NB4 (cell line): ENCODE measurements at regions not wholly inside any gene's neighbourhood (a gene's known extent, or its start where the extent isn't known, plus 50 kb on each side); places are given as distances from the start of the nearest gene placed in this dataset.

Source experiments
- DNase-seq: peaks from one replicate; pipeline ENCODE4 v3.0.0; 2010; ENCODE audit warnings: low read depth
- H3K4me3 ChIP-seq: one replicate; pipeline ENCODE4 v1.5.1; 2011; ENCODE audit warnings: mild to moderate bottlenecking, low read depth, low read length, moderate library complexity
- MYC ChIP-seq: IDR thresholded peaks from 2 replicates; pipeline ENCODE4 v1.6.1; 2011; ENCODE audit warnings: low read depth, low read length
- POLR2A ChIP-seq: IDR thresholded peaks from 2 replicates; pipeline ENCODE4 v1.6.1; 2011; ENCODE audit warnings: mild to moderate bottlenecking; ENCODE audit not compliant: insufficient read length; ENCODE audit errors: extremely low read depth
- TF ChIP-seq, protein P1 (sequence below): IDR thresholded peaks from one replicate; pipeline ENCODE4 v1.5.1; 2012; ENCODE audit warnings: low read depth, low read length
- TF ChIP-seq, protein P2 (sequence below): IDR thresholded peaks from 2 replicates; pipeline ENCODE4 v1.6.1; 2011; ENCODE audit warnings: low read depth, low read length

- DNase-seq = no peak
Measured at GRCh38 chrX:42530027-42530426, 247.9 kb downstream of the PPP1R2C start.

DNA sequence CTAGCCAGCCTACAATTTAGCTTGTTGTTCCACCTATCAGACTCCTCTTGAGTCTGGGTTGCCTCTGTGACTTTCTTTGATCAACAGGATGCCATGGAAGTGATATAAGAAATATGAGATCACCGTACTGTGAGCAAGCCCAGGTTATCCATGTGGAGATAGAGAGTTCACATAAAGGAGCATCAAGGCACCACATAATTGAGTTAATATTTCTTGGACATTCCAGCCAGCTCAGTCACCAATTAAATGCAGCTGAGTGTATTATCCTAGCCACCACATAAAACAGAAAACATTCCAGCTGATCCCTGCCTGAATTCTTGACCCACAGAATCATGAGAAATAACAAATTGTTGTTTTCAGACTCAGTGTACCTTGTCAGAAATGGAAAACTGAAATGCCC lies 253.6 kb downstream of the PPP1R2C start:
- DNase-seq = no peak
- H3K4me3 ChIP-seq = no peak overlapping the region
- TF ChIP-seq POLR2A (no peak), MYC (no peak)
- TF ChIP-seq, protein P1, sequence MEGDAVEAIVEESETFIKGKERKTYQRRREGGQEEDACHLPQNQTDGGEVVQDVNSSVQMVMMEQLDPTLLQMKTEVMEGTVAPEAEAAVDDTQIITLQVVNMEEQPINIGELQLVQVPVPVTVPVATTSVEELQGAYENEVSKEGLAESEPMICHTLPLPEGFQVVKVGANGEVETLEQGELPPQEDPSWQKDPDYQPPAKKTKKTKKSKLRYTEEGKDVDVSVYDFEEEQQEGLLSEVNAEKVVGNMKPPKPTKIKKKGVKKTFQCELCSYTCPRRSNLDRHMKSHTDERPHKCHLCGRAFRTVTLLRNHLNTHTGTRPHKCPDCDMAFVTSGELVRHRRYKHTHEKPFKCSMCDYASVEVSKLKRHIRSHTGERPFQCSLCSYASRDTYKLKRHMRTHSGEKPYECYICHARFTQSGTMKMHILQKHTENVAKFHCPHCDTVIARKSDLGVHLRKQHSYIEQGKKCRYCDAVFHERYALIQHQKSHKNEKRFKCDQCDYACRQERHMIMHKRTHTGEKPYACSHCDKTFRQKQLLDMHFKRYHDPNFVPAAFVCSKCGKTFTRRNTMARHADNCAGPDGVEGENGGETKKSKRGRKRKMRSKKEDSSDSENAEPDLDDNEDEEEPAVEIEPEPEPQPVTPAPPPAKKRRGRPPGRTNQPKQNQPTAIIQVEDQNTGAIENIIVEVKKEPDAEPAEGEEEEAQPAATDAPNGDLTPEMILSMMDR = no peak
- TF ChIP-seq, protein P2, sequence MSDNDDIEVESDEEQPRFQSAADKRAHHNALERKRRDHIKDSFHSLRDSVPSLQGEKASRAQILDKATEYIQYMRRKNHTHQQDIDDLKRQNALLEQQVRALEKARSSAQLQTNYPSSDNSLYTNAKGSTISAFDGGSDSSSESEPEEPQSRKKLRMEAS = no peak

More at GRCh38 chrX:42530027-42530426, 247.9 kb downstream of the PPP1R2C start:
- no peak overlapping the region for H3K4me3 ChIP-seq
- TF ChIP-seq, protein P1 = no peak
- TF ChIP-seq, protein P2 = no peak

DNA sequence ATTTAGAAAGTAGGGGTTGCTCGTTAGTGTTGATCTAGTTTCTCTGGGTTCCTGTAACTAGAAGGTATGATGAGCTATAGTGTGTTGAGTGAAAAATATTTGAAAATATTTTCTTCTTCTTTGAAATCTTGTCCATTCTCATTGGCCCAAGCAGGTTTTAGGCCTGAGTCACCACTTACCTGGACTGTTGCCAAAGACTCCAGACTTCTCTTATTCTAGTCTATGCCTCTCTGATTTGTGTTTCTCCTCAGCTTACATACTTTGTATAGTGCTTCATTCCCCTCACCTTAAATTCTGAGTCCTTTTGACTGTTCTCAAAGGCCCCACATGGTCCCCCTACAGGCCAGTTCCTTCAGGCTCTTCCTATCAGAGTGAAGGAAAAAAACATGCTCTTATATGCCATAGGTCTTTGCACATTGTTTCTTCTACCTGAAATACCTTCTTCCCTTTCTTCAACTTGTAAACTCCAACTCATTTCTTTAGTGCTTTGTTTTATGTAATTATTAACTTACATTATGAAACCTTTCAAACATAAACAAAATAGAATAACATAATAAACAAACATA lies 258.2 kb downstream of the PPP1R2C start:
- no peak for TF ChIP-seq MYC
- TF ChIP-seq, protein P1 = peak; percentile 6
- no peak for DNase-seq
- no peak overlapping the region for H3K4me3 ChIP-seq

DNA sequence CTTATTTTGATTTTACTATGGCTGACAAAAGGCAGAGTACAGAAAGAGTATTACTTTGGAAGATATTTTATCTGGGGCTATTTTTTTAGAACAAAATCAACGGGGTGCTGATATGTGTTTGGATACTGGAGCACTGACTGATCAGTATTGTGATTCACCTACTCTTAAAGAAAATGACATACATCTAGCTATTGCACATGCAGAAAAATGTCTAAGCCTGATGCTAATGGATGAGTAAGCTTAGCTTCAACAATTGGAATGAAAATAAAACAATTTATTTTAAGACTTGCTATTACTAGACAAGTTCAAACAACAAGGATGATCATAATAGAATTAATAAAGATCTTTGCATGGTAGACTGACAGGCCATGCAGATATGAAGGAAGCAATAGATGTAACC lies 262.0 kb downstream of the PPP1R2C start:
- TF ChIP-seq MYC (no peak), POLR2A (no peak)
- TF ChIP-seq, protein P2 = no peak
- TF ChIP-seq, protein P1 = no peak
- no peak for DNase-seq
- no peak overlapping the region for H3K4me3 ChIP-seq

DNA sequence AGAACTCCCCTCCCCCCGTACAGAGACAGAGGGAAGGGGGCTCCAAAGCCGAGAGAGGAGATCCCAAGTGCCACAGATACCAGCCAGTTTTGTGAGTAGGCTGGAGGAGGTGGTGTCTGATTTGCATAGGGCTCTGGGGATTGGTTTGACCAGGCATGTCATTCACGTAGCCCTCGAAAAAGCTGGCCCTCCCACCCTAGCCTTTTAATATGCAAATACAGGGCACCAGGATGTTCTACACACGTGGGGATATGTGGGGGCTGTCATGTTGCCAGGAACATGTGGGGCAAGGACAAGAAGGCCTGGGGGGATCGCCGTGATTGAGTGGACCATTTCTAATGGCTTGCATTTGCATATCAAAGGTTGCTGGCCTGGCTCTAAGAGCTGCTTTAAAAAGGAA lies 272.9 kb downstream of the PPP1R2C start:
- no peak for DNase-seq
- TF ChIP-seq, protein P2 = no peak
- TF ChIP-seq POLR2A (no peak), MYC (no peak)
- TF ChIP-seq, protein P1 = no peak
- H3K4me3 ChIP-seq = no peak overlapping the region

- TF ChIP-seq POLR2A (no peak), MYC (no peak)
- TF ChIP-seq, protein P1 = no peak
- TF ChIP-seq, protein P2 = no peak
- no peak for DNase-seq
- H3K4me3 ChIP-seq = no peak overlapping the region
Measured at GRCh38 chrX:42499620-42500019, 278.3 kb downstream of the PPP1R2C start.
